OCI-LY1 (cell line): ENCODE measurements at regions not wholly inside any gene's neighbourhood (a gene's known extent, or its start where the extent isn't known, plus 50 kb on each side); places are given as distances from the start of the nearest gene placed in this dataset.

Experiments
- H2AFZ ChIP-seq: fragments of 200-600 bp; sonication (generic), shearing (Covaris generic); 2 replicates; pipeline ENCODE4 v1.6.0; 2014; ENCODE audit warnings: antibody characterized with exemption, mild to moderate bottlenecking, low read length
- H3F3A ChIP-seq: fragments of 200-600 bp; sonication (generic), shearing (Covaris generic); 2 replicates; pipeline ENCODE4 v1.6.0; 2014; ENCODE audit warnings: mild to moderate bottlenecking, antibody characterized with exemption, low read length, moderate library complexity; ENCODE audit not compliant: insufficient read depth
- H3K27ac ChIP-seq: fragments of 200-600 bp; sonication (generic); 2 replicates; pipeline ENCODE4 v1.5.1; 2014; ENCODE audit warnings: low read length, mixed run types, mild to moderate bottlenecking, low read depth; ENCODE audit not compliant: poor library complexity, severe bottlenecking
- H3K27me3 ChIP-seq: fragments of 200-600 bp; sonication (generic); 2 replicates; pipeline ENCODE4 v1.6.0; 2014; ENCODE audit warnings: antibody characterized with exemption, mild to moderate bottlenecking, low read length, moderate library complexity; ENCODE audit not compliant: insufficient read depth
- H3K36me3 ChIP-seq: fragments of 200-600 bp; sonication (generic); 2 replicates; pipeline ENCODE4 v1.6.1; 2014; ENCODE audit warnings: mild to moderate bottlenecking, antibody characterized with exemption, low read length, moderate library complexity, mixed read lengths; ENCODE audit not compliant: insufficient read depth
- H3K4me1 ChIP-seq: fragments of 200-600 bp; sonication (generic); 2 replicates; pipeline ENCODE4 v1.5.1; 2014; ENCODE audit warnings: mild to moderate bottlenecking, low read length, moderate library complexity; ENCODE audit not compliant: insufficient read depth, severe bottlenecking
- H3K4me2 ChIP-seq: fragments of 200-600 bp; sonication (generic), shearing (Covaris generic); 2 replicates; pipeline ENCODE4 v1.6.1; 2014; ENCODE audit warnings: low read length
- H3K4me3 ChIP-seq: fragments of 200-600 bp; sonication (generic); 2 replicates; pipeline ENCODE4 v1.5.1; 2014; ENCODE audit warnings: low read length, low read depth, mild to moderate bottlenecking, mixed read lengths; ENCODE audit not compliant: poor library complexity, severe bottlenecking
- H3K79me2 ChIP-seq: fragments of 200-600 bp; shearing (Covaris generic); 2 replicates; pipeline ENCODE4 v1.6.1; 2016; ENCODE audit warnings: mixed run types, low read length, mixed read lengths; ENCODE audit not compliant: insufficient read depth
- H3K9ac ChIP-seq: fragments of 200-600 bp; sonication (generic), shearing (Covaris generic); 2 replicates; pipeline ENCODE4 v1.6.1; 2014; ENCODE audit warnings: mild to moderate bottlenecking, low read length, mixed read lengths
- H3K9me2 ChIP-seq: fragments of 200-600 bp; sonication (generic), shearing (Covaris generic); 2 replicates; pipeline ENCODE4 v1.6.1; 2014; ENCODE audit warnings: low read depth, mild to moderate bottlenecking, low read length, mixed read lengths
- H3K9me3 ChIP-seq: fragments of 200-600 bp; shearing (Covaris generic); 2 replicates; pipeline ENCODE4 v1.6.1; 2014; ENCODE audit warnings: low read length, mixed read lengths
- H4K20me1 ChIP-seq: fragments of 200-600 bp; sonication (generic), shearing (Covaris generic); 2 replicates; pipeline ENCODE4 v1.6.0; 2016; ENCODE audit warnings: mild to moderate bottlenecking, low read length; ENCODE audit not compliant: insufficient read depth
- EZH2 ChIP-seq: fragments of 200-600 bp; sonication (generic), shearing (Covaris generic); IDR thresholded peaks from 2 replicates; pipeline ENCODE4 v1.8.0; 2017; ENCODE audit warnings: borderline replicate concordance, mixed run types, mild to moderate bottlenecking, antibody characterized with exemption, low read length, moderate library complexity, mixed read lengths
- TF ChIP-seq, protein P1 (sequence below): fragments of 200-600 bp; sonication (generic), shearing (Covaris generic); IDR thresholded peaks from 2 replicates; pipeline ENCODE4 v1.5.1; 2017; ENCODE audit warnings: mild to moderate bottlenecking, antibody characterized with exemption, low read length, moderate library complexity, mixed read lengths

DNA sequence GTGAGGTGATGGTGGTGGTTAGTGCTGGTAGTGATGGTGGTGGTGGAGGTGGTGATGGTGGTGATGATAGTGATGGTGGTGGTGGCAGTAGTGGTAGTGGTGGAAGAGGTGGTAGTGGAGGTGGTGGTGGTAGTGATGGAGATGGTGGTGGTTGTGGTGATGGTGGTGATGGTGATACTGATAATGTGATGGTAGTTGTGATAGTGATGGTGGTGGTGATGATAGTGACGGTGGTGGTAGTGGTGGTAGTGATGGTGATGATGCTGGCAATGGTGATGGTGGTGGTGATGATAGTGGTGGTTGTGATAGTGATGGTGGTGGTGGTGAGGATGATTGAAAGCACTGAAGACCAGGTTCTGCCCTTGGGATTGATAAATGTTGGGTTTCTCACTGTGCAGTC lies 85.2 kb upstream of the SLC1A3 start:
- no peak overlapping the region for H3K9ac ChIP-seq
- no peak overlapping the region for H3K4me2 ChIP-seq
- no peak overlapping the region for H3K27ac ChIP-seq
- H3K79me2 ChIP-seq: no peaks in the 10 kb centered on the region
- TF ChIP-seq, protein P1, sequence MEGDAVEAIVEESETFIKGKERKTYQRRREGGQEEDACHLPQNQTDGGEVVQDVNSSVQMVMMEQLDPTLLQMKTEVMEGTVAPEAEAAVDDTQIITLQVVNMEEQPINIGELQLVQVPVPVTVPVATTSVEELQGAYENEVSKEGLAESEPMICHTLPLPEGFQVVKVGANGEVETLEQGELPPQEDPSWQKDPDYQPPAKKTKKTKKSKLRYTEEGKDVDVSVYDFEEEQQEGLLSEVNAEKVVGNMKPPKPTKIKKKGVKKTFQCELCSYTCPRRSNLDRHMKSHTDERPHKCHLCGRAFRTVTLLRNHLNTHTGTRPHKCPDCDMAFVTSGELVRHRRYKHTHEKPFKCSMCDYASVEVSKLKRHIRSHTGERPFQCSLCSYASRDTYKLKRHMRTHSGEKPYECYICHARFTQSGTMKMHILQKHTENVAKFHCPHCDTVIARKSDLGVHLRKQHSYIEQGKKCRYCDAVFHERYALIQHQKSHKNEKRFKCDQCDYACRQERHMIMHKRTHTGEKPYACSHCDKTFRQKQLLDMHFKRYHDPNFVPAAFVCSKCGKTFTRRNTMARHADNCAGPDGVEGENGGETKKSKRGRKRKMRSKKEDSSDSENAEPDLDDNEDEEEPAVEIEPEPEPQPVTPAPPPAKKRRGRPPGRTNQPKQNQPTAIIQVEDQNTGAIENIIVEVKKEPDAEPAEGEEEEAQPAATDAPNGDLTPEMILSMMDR: no peak
- TF ChIP-seq EZH2: no peak
- no peaks in the 10 kb centered on the region for H3F3A ChIP-seq
- H2AFZ ChIP-seq: no peak overlapping the region
- no peaks in the 10 kb centered on the region for H3K9me2 ChIP-seq
- no peaks in the 10 kb centered on the region for H3K27me3 ChIP-seq
- no peak overlapping the region for H3K4me3 ChIP-seq
- H3K4me1 ChIP-seq: no peaks in the 10 kb centered on the region
- no peaks in the 10 kb centered on the region for H4K20me1 ChIP-seq
- no peaks in the 10 kb centered on the region for H3K9me3 ChIP-seq
- H3K36me3 ChIP-seq: no peaks in the 10 kb centered on the region

DNA sequence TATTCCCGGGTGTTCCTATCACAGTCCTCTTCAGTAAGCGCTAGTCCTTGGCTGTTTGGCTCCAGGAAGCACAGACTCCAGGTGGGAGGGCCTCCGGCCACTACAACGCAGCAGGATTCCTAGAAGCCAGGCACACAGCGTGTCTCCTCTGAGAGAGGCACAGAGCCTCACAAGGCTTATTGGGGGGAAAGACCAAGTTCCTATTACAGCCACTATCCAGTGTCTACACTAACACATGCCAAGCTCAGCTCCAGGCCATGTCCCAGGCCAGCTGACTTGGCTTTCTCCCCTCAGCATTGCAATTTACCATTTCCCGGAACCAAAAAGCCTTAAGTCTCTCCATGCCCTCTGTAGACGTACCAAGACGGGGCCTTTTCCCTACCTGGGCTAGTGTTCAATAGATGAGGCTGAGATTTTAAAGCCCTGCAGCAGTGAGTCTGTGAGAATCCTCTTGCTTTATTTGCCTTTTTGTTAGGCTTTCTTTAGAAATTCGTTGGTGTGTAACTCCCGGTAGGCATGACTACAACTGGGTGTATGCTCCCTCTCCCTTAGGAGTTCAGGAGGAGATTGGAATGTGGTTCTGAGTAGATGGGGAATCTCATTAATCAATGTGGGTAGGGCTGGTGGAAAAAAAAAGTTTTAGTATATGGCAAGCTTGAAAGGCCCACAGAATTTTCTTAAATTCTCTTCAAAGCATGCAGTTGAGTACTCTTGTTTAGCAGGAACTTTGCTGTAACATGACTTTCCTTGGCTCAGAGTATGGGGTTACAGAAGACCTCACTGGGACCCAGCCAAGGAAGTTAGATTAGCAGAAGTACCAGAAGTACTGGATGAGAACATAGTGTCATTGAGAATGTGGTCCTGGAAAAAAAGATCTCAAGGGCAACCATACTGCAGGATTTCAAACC lies 84.3 kb upstream of the SLC1A3 start:
- Histone ChIP-seq H3K36me3 (no peaks in the 10 kb centered on the region), H3K9me2 (no peaks in the 10 kb centered on the region), H3K4me1 (no peaks in the 10 kb centered on the region), H3F3A (no peaks in the 10 kb centered on the region), H3K9ac (no peak overlapping the region), H3K9me3 (no peaks in the 10 kb centered on the region), H3K4me2 (no peak overlapping the region), H3K27me3 (no peaks in the 10 kb centered on the region), H2AFZ (no peak overlapping the region), H3K27ac (no peak overlapping the region), H3K79me2 (no peaks in the 10 kb centered on the region), H4K20me1 (no peaks in the 10 kb centered on the region), H3K4me3 (no peak overlapping the region)
- TF ChIP-seq EZH2: no peak
- TF ChIP-seq, protein P1: no peak

DNA sequence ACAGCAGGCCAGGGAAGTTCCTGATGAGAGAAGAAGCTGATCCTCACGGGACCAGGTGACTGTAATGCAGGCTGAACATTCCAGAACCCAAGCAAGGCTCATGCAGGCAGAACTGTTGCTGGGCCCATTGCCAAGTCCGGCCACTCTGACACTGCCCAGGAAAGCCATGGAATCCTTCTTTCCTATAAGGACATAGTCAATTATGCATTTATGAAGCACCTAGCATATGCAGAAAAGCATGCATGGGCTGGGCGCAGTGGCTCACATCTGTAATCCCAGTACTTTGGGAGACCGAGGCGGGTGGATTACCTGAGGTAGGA lies 83.7 kb upstream of the SLC1A3 start:
- H2AFZ ChIP-seq: no peak overlapping the region
- no peaks in the 10 kb centered on the region for H3K36me3 ChIP-seq
- no peaks in the 10 kb centered on the region for H3K9me3 ChIP-seq
- H3K9ac ChIP-seq: no peak overlapping the region
- no peaks in the 10 kb centered on the region for H3F3A ChIP-seq
- no peak overlapping the region for H3K27ac ChIP-seq
- H3K4me2 ChIP-seq: no peak overlapping the region
- no peak overlapping the region for H3K4me3 ChIP-seq
- TF ChIP-seq, protein P1: no peak
- TF ChIP-seq EZH2: no peak
- H3K4me1 ChIP-seq: no peaks in the 10 kb centered on the region
- H4K20me1 ChIP-seq: no peaks in the 10 kb centered on the region
- no peaks in the 10 kb centered on the region for H3K27me3 ChIP-seq
- no peaks in the 10 kb centered on the region for H3K9me2 ChIP-seq
- no peaks in the 10 kb centered on the region for H3K79me2 ChIP-seq
